Fibroblast of lung (primary cell): ENCODE measurements at regions not wholly inside any gene's neighbourhood (a gene's known extent, or its start where the extent isn't known, plus 50 kb on each side); places are given as distances from the start of the nearest gene placed in this dataset.
A peak's percentile ranks its signal among the peaks of the same experiment; 100 is the strongest.

Source experiments
- DNase-seq, 2 donors: peaks; one replicate each; pipeline versions ENCODE4 v3.0.0 to v3.0.0-alpha.2; 2010; ENCODE audit warnings: low read depth in 2 of 2
- H2AFZ ChIP-seq: 2 replicates; pipeline ENCODE4 v1.5.1; 2012; ENCODE audit warnings: low read length, control low read depth, inconsistent platforms
- H3K27ac ChIP-seq: 2 replicates; pipeline ENCODE4 v1.5.1; 2011; ENCODE audit warnings: low read length, control low read depth; ENCODE audit not compliant: insufficient read depth
- H3K27me3 ChIP-seq: 2 replicates; pipeline ENCODE4 v1.5.1; 2011; ENCODE audit warnings: mild to moderate bottlenecking, low read length; ENCODE audit not compliant: control insufficient read depth, insufficient read depth
- H3K36me3 ChIP-seq: 2 replicates; pipeline ENCODE4 v1.5.1; 2011; ENCODE audit warnings: low read length; ENCODE audit not compliant: control insufficient read depth, insufficient read depth
- H3K4me1 ChIP-seq: 2 replicates; pipeline ENCODE4 v1.5.1; 2011; ENCODE audit warnings: low read length; ENCODE audit not compliant: control insufficient read depth, insufficient read depth; ENCODE audit errors: extremely low read depth
- H3K4me2 ChIP-seq: 2 replicates; pipeline ENCODE4 v1.5.1; 2011; ENCODE audit warnings: low read length, control low read depth; ENCODE audit not compliant: insufficient read depth; ENCODE audit errors: extremely low read depth
- H3K4me3 ChIP-seq, 4 experiments: fragments of 200-600 bp in 1 of 4; sonication (generic) in 1 of 4; replicated peaks in 1 of 4; 2 replicates each; pipeline ENCODE4 v1.5.1; 2011 to 2016; ENCODE audit warnings: low read length in 4 of 4, low read depth in 3 of 4, mild to moderate bottlenecking in 3 of 4, control low read depth in 2 of 4, inconsistent platforms in 1 of 4, mixed read lengths in 1 of 4; ENCODE audit not compliant: insufficient read depth in 1 of 4; ENCODE audit errors: control extremely low read depth in 1 of 4
- H3K79me2 ChIP-seq: 2 replicates; pipeline ENCODE4 v1.5.1; 2012; ENCODE audit warnings: mild to moderate bottlenecking, low read length, inconsistent platforms; ENCODE audit not compliant: control insufficient read depth, insufficient read depth
- H3K9ac ChIP-seq: 2 replicates; pipeline ENCODE4 v1.5.1; 2011; ENCODE audit warnings: mild to moderate bottlenecking, low read length, control low read depth; ENCODE audit not compliant: insufficient read depth
- H3K9me3 ChIP-seq: 2 replicates; pipeline ENCODE4 v1.5.1; 2012; ENCODE audit warnings: low read depth, low read length; ENCODE audit not compliant: control insufficient read depth, insufficient read depth
- H4K20me1 ChIP-seq: 2 replicates; pipeline ENCODE4 v1.5.1; 2011; ENCODE audit warnings: low read length; ENCODE audit not compliant: control insufficient read depth, insufficient read depth; ENCODE audit errors: extremely low read depth
- CTCF ChIP-seq, 2 donors: IDR thresholded peaks in 1 of 2; conservative IDR thresholded peaks in 1 of 2; 1 replicate in 1 of 2; 2 replicates in 1 of 2; pipeline ENCODE4 v1.5.1; 2011 to 2012; ENCODE audit warnings: low read length in 2 of 2, control low read depth in 1 of 2, inconsistent platforms in 1 of 2, low read depth in 1 of 2, mild to moderate bottlenecking in 1 of 2
- EZH2 ChIP-seq: IDR thresholded peaks from 2 replicates; pipeline ENCODE4 v1.5.1; 2012; ENCODE audit warnings: low read length, control low read depth, mild to moderate bottlenecking; ENCODE audit errors: missing control alignments

GRCh38 chr5:72760259-72760658 lies 56.2 kb upstream of the TNPO1 start:
- H3K4me3 ChIP-seq = no peak overlapping the region
- H3K9ac ChIP-seq = no peak overlapping the region
- peak; percentile 4 to 15 for DNase-seq
- no peak for TF ChIP-seq EZH2
- TF ChIP-seq CTCF (conservative IDR thresholded peaks at IDR 0.05 in 1 of 2, IDR thresholded peaks at IDR 0.05 in 1 of 2; ENCODE audit: low read depth in 1 of 2, low read length in 2 of 2) = no peak
- H3K4me2 ChIP-seq = no peak overlapping the region
- H3K36me3 ChIP-seq = no peaks in the 10 kb centered on the region
- no peaks in the 10 kb centered on the region for H3K4me1 ChIP-seq
- H3K79me2 ChIP-seq = no peaks in the 10 kb centered on the region
- H3K9me3 ChIP-seq = no peaks in the 10 kb centered on the region
- no peak overlapping the region for H2AFZ ChIP-seq
- no peaks in the 10 kb centered on the region for H4K20me1 ChIP-seq
- H3K27me3 ChIP-seq = no peaks in the 10 kb centered on the region
- H3K27ac ChIP-seq = no peak overlapping the region

GRCh38 chr5:72752909-72753308 lies 63.6 kb upstream of the TNPO1 start:
- Histone ChIP-seq H3K36me3 (no peaks in the 10 kb centered on the region), H3K79me2 (no peaks in the 10 kb centered on the region), H3K4me3 (no peak overlapping the region), H3K4me1 (no peaks in the 10 kb centered on the region), H3K27me3 (no peaks in the 10 kb centered on the region), H4K20me1 (no peaks in the 10 kb centered on the region), H3K4me2 (no peak overlapping the region), H3K27ac (no peak overlapping the region), H2AFZ (no peak overlapping the region), H3K9ac (no peak overlapping the region), H3K9me3 (no peaks in the 10 kb centered on the region)
- no peak for TF ChIP-seq EZH2
- no peak for TF ChIP-seq CTCF (conservative IDR thresholded peaks at IDR 0.05 in 1 of 2, IDR thresholded peaks at IDR 0.05 in 1 of 2; ENCODE audit: low read depth in 1 of 2, low read length in 2 of 2)
- DNase-seq = no peak

- no peak overlapping the region for H3K9ac ChIP-seq
- no peak for DNase-seq
- no peak overlapping the region for H3K4me3 ChIP-seq
- no peaks in the 10 kb centered on the region for H3K79me2 ChIP-seq
- TF ChIP-seq CTCF (conservative IDR thresholded peaks at IDR 0.05 in 1 of 2, IDR thresholded peaks at IDR 0.05 in 1 of 2; ENCODE audit: low read depth in 1 of 2, low read length in 2 of 2) (no peak), EZH2 (no peak)
- no peaks in the 10 kb centered on the region for H3K9me3 ChIP-seq
- no peaks in the 10 kb centered on the region for H3K36me3 ChIP-seq
- H3K27ac ChIP-seq = no peak overlapping the region
- H4K20me1 ChIP-seq = no peaks in the 10 kb centered on the region
- no peaks in the 10 kb centered on the region for H3K27me3 ChIP-seq
- no peak overlapping the region for H3K4me2 ChIP-seq
- H3K4me1 ChIP-seq = no peaks in the 10 kb centered on the region
- no peak overlapping the region for H2AFZ ChIP-seq
These were observed 67.0 kb upstream of the TNPO1 start for GRCh38 chr5:72749362-72749997.
